ES-I3 (cell line): ENCODE measurements at regions not wholly inside any gene's neighbourhood (a gene's known extent, or its start where the extent isn't known, plus 50 kb on each side); places are given as distances from the start of the nearest gene placed in this dataset.

ENCODE experiments used
- H3K36me3 ChIP-seq: 2 replicates; pipeline ENCODE4 v1.6.1; 2013; ENCODE audit warnings: mild to moderate bottlenecking, low read length, control low read depth, moderate library complexity; ENCODE audit not compliant: insufficient read depth
- H3K4me1 ChIP-seq: 2 replicates; pipeline ENCODE4 v1.6.1; 2013; ENCODE audit warnings: mild to moderate bottlenecking, control low read depth, low read length; ENCODE audit not compliant: insufficient read depth
- H3K9ac ChIP-seq: 2 replicates; pipeline ENCODE4 v1.6.1; 2013; ENCODE audit warnings: low read depth, mild to moderate bottlenecking, low read length, moderate library complexity
- H3K9me3 ChIP-seq: 2 replicates; pipeline ENCODE4 v1.6.1; 2013; ENCODE audit warnings: mild to moderate bottlenecking, low read length, moderate library complexity; ENCODE audit not compliant: control insufficient read depth, insufficient read depth

DNA sequence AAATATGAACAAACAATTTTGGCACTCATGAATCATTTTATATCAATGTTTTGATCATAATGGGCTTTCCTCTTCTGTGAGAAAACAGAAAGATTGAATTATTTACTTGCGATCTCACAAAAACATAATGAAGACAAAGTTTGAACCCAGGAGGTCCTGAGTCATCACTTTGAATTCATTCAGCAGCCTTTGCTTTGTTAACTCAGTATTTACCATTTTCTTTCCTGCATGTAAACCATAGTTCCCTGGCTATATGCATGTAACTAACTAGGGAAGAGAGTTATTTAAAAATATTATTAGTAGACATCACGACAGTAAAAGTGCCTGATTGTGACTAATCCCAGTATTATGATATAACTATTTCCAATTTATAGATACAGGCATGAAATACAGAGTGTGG lies 1026.2 kb downstream of the PLOD2 start:
- no peak overlapping the region for H3K9ac ChIP-seq
- no peaks in the 10 kb centered on the region for H3K36me3 ChIP-seq
- H3K4me1 ChIP-seq = peaks cover 12% of the 10 kb centered on the region; the same call in 1 of the 2 replicates
- H3K9me3 ChIP-seq = no peaks in the 10 kb centered on the region

DNA sequence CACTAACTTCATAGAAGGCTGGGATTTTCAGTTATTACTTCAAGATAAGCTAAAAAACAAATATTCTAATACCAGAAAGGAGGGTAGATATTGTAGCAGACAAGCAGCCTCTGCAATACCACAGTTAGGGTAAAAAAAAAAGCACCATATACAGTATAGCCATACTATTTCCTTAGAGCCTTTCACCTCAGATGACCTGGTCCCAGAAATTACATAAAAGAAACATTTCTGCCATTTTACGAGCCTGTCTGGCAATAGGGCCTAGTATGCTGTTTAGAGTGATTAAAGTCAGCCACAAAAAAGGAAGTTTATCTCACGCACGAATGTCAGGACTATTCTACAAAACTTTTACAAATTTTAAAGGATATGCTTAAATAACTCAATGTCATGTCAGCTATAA lies 1016.6 kb downstream of the PLOD2 start:
- Histone ChIP-seq H3K36me3 (no peaks in the 10 kb centered on the region), H3K9ac (no peak overlapping the region), H3K9me3 (no peaks in the 10 kb centered on the region), H3K4me1 (no peaks in the 10 kb centered on the region)

GRCh38 chr3:145145461-145145860 lies 1015.5 kb downstream of the PLOD2 start:
- no peaks in the 10 kb centered on the region for H3K9me3 ChIP-seq
- H3K4me1 ChIP-seq = no peaks in the 10 kb centered on the region
- H3K36me3 ChIP-seq = no peaks in the 10 kb centered on the region
- H3K9ac ChIP-seq = no peak overlapping the region

DNA sequence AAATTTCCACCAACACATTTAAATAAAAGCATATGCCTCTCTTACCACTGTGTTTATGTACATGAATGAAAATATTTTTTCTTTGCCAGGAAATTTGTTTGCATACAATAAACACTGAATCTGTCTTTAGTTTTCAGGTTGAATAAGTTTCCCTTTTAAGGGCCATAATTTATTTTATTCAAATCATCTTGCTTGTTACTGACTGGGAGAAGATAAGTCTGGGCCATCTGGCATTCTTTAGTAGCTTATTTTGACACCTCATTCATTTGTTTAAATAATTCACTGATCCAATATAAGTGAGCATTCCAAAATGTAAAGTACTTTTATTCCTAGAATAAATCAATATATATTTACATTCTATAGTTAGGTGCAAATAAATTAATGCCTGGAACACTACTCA lies 1001.3 kb downstream of the PLOD2 start:
- Histone ChIP-seq H3K36me3 (no peaks in the 10 kb centered on the region), H3K4me1 (no peaks in the 10 kb centered on the region), H3K9ac (no peak overlapping the region), H3K9me3 (no peaks in the 10 kb centered on the region)

- no peaks in the 10 kb centered on the region for H3K4me1 ChIP-seq
- no peak overlapping the region for H3K9ac ChIP-seq
- H3K36me3 ChIP-seq = no peaks in the 10 kb centered on the region
- no peaks in the 10 kb centered on the region for H3K9me3 ChIP-seq
These were observed 990.9 kb downstream of the PLOD2 start for GRCh38 chr3:145170121-145170520.

GRCh38 chr3:145175626-145176025 lies 985.4 kb downstream of the PLOD2 start:
- Histone ChIP-seq H3K9me3 (no peaks in the 10 kb centered on the region), H3K4me1 (no peaks in the 10 kb centered on the region), H3K9ac (no peak overlapping the region), H3K36me3 (no peaks in the 10 kb centered on the region)

GRCh38 chr3:145176907-145177306 lies 984.1 kb downstream of the PLOD2 start:
- Histone ChIP-seq H3K9me3 (no peaks in the 10 kb centered on the region), H3K36me3 (no peaks in the 10 kb centered on the region), H3K9ac (no peak overlapping the region), H3K4me1 (peaks cover 6% of the 10 kb centered on the region; the same call in 1 of the 2 replicates)

DNA sequence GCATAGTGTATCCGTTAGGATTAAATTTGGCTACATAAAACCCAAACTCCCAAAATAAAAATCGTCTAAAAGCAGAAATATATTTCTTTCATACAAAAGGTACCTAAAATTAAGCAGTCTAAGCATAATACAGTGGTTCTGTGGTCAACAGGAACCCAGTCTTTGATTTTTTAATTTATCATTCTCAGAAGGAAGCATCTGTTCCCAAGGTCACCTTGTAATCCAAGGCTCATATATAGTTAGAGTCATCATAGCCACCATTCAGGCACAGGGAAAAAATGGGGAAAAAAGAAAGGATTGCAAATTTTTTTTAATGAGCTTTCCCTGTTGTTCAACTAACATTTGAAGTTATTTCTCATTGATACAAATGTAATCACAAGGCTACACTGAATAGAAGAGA lies 983.2 kb downstream of the PLOD2 start:
- no peaks in the 10 kb centered on the region for H3K36me3 ChIP-seq
- no peaks in the 10 kb centered on the region for H3K9me3 ChIP-seq
- peaks cover 6% of the 10 kb centered on the region; the same call in 1 of the 2 replicates for H3K4me1 ChIP-seq
- no peak overlapping the region for H3K9ac ChIP-seq

GRCh38 chr3:145182196-145182911 lies 978.6 kb downstream of the PLOD2 start:
- Histone ChIP-seq H3K9me3 (no peaks in the 10 kb centered on the region), H3K9ac (no peak overlapping the region), H3K36me3 (no peaks in the 10 kb centered on the region), H3K4me1 (peaks cover 6% of the 10 kb centered on the region; the same call in 1 of the 2 replicates)

DNA sequence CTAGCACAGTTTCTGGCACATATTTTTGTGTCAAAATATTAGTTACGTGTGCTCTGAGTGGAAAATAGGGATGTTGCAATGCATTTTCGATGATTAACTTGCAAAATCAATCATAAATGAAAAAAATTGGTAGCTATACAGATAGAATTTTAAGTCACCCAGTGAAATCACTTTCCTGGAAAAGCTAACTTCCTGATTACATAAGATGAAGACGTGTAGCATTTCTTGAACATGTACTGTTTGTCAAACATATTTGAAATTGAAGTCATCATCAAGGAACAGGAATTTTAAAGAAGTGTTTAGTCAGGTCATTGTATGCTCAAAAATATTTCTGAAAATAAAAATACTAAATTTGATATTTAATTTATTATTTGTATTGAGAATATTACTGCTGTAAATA lies 977.7 kb downstream of the PLOD2 start:
- Histone ChIP-seq H3K4me1 (peaks cover 9% of the 10 kb centered on the region), H3K9me3 (no peaks in the 10 kb centered on the region), H3K9ac (no peak overlapping the region), H3K36me3 (no peaks in the 10 kb centered on the region)

DNA sequence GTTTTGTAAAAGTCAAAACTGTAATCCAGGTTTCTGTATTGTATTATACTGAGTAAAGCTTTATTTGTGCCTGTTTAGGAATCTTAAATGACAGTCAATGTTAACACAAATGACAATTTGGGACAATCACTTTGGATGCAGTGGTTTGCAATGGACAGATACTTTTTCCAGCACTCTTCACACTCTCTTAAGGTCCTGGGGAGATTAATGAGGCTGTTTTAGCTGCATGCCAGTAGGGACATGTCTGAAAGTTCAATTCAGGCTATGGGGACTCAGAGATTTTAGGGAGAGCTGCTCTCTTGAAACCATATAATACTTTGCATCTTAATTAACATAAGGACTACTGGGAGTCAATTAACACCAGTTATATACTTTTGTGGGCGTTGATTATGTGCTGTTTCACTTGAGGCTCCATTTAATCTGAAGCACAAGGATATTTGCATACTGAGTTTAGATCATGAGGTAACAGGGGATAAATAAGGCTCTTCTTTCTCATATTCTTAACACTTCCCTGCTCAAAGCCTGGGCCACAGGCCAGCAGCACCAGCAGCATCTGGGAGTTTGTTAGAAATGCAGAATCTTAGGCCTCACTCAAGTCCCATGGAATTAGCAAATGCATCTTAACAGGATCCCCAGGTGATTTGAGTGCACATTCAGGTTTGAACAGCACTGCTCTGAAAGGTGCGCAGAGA lies 972.8 kb downstream of the PLOD2 start:
- H3K4me1 ChIP-seq = peaks cover 6% of the 10 kb centered on the region
- no peaks in the 10 kb centered on the region for H3K36me3 ChIP-seq
- H3K9me3 ChIP-seq = no peaks in the 10 kb centered on the region
- no peak overlapping the region for H3K9ac ChIP-seq

DNA sequence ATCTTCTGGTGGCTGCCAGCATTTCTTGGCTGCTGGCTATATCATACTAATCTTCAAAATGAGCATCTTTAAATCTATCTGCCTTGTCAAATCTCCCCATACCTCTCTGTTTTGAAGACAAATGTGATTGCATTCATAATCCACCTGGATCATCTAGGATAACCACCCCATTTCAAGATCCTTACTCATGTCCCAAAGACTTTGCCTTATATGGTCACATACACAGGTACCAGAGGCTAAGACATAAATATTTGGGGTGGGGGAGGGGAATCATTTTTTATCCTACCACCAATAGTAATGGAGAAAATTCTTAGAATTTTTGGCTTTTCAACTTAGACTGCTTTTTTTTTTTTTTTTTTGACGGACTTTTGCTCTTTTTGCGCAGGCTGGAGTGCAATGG lies 970.8 kb downstream of the PLOD2 start:
- Histone ChIP-seq H3K9me3 (no peaks in the 10 kb centered on the region), H3K36me3 (no peaks in the 10 kb centered on the region), H3K4me1 (peaks cover 6% of the 10 kb centered on the region), H3K9ac (no peak overlapping the region)

DNA sequence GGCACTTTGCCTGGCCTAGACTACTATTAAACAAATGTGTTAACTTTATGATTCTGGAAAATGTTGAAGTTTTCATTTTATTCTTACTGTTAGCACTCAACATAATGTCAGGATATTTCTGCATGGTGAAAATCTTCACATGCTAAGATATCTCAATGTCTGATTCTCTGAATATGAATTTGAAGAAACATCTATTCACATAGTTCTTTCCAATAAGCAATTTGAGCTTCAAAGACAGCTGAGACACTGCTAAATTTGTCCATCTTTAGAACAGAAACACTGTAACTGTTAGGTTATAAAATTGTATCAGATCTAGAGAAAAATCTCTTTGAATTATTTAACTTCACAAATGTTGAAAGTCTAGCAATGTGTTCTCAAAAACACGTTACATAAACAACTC lies 970.2 kb downstream of the PLOD2 start:
- no peaks in the 10 kb centered on the region for H3K36me3 ChIP-seq
- peaks cover 6% of the 10 kb centered on the region for H3K4me1 ChIP-seq
- H3K9me3 ChIP-seq = no peaks in the 10 kb centered on the region
- no peak overlapping the region for H3K9ac ChIP-seq

DNA sequence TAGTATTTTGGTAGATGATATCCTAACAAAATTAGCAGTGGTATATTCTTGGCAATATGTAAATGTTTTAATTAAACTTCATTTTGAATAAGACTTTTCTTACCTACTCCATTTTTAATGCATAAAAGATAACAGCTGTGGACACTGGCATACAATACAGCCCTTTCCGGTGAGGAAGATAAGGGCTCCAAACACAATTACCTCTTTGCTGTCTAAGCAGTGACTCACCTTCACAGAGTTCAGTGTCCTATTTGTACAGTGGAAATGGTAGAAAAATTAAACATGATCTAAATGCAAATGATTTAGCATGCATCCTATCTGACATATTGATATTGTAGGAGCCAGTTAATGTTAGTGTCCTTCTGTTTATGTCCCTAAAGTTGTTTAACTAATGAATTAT lies 969.4 kb downstream of the PLOD2 start:
- Histone ChIP-seq H3K9me3 (no peaks in the 10 kb centered on the region), H3K36me3 (no peaks in the 10 kb centered on the region), H3K4me1 (peaks cover 6% of the 10 kb centered on the region), H3K9ac (no peak overlapping the region)
